Activated CD8-positive, alpha-beta memory T cell treated with anti-CD3 and anti-CD28 coated beads for 36 hours (primary cell): ENCODE measurements at regions not wholly inside any gene's neighbourhood (a gene's known extent, or its start where the extent isn't known, plus 50 kb on each side); places are given as distances from the start of the nearest gene placed in this dataset.

Source experiments
- CTCF ChIA-PET: fragments of 350-600 bp; sonication (Branson Sonifier 250); formaldehyde crosslinking; loops from one replicate; lab custom pipeline; 2021; ENCODE audit warnings: antibody characterized with exemption; lab: Charles Lee
- POLR2A ChIA-PET: fragments of 350-600 bp; sonication (Branson Sonifier 250); formaldehyde crosslinking; loops from one replicate; lab custom pipeline; 2021; ENCODE audit warnings: antibody characterized with exemption; lab: Charles Lee

GRCh38 chr7:130999926-131000325 lies 265.9 kb upstream of the KLF14 start:
- ChIA-PET CTCF (interaction anchor here (1.0 to 1.3 kb wide), 4 partner anchors 20 to 103 kb away, joined by 3 to 5 read pairs (median 3); no protein-coding TSS in a partner anchor), POLR2A (no interaction called here)

DNA sequence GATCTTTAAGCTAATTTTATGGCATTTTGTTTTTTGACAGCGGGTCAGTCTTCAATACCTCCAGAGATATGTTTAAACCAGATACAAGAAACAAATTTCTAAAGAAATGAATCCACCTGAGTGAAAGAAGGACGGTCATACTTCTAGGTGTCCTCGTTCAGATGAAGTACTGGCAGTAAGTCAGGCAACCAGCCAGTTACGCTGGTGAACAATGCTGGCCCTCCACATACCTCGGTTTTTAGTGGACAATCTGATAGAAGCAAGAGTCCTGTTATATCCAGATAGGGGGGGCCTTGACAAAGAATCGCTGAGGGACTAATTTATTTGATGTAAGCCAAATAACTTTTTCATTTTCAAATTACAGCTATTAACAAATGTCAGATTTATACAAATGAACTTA lies 266.4 kb upstream of the KLF14 start:
- ChIA-PET CTCF (interaction anchor here (1.3 kb wide), 3 partner anchors 19 to 42 kb away, joined by 3 to 5 read pairs (median 3); no protein-coding TSS in a partner anchor), POLR2A (interaction anchor here (1.1 kb wide), 1 partner anchor 106 kb away, joined by 3 read pairs; no protein-coding TSS in a partner anchor)

GRCh38 chr7:131000873-131001272 lies 266.9 kb upstream of the KLF14 start:
- ChIA-PET CTCF (interaction anchor here (0.6 to 1.6 kb wide), 5 partner anchors 12 to 536 kb away, joined by 3 to 7 read pairs (median 3); no protein-coding TSS in a partner anchor), POLR2A (interaction anchor here (1.1 kb wide), 1 partner anchor 106 kb away, joined by 3 read pairs; no protein-coding TSS in a partner anchor)

DNA sequence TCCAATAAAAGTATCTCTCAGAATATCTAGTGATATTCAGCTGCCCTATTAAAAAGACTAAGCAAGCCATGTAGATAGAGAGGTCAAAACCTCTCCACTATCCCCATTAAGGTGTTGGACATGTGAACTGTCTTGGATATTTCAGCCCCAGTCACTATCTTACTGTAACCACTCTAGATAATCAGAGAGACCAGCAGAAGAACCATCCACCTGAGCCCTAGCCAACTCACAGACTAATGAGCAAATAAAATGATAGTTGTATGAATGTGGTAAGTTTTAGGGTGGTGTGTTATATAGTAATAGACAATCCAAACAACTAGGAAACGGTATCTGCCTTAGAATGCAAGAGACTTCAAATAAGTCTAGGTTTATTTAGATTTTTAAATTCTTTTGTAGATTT lies 268.6 kb upstream of the KLF14 start:
- POLR2A ChIA-PET = interaction anchor here (0.6 to 0.7 kb wide), 2 partner anchors 47 to 58 kb away, joined by 4 to 6 read pairs; no protein-coding TSS in a partner anchor
- CTCF ChIA-PET = interaction anchor here (0.6 to 2.8 kb wide), 8 partner anchors 12 to 401 kb away, joined by 3 to 13 read pairs (median 3); no protein-coding TSS in a partner anchor

GRCh38 chr7:131003634-131004033 lies 269.6 kb upstream of the KLF14 start:
- ChIA-PET CTCF (interaction anchor here (2.8 kb wide), 1 partner anchor 21 kb away, joined by 13 read pairs; no protein-coding TSS in a partner anchor), POLR2A (no interaction called here)

- ChIA-PET POLR2A (no interaction called here), CTCF (interaction anchor here (2.8 kb wide), 1 partner anchor 22 kb away, joined by 13 read pairs; no protein-coding TSS in a partner anchor)
Observed at GRCh38 chr7:131004371-131004770, 270.4 kb upstream of the KLF14 start.

- ChIA-PET CTCF (interaction anchor here (0.7 to 3.0 kb wide), 6 partner anchors 12 to 53 kb away, joined by 3 to 11 read pairs (median 3); no protein-coding TSS in a partner anchor), POLR2A (interaction anchor here (1.2 to 4.1 kb wide), 5 partner anchors 19 to 56 kb away, joined by 3 to 43 read pairs (median 5); no protein-coding TSS in a partner anchor)
Observed at GRCh38 chr7:131007439-131008330, 273.7 kb upstream of the KLF14 start.

DNA sequence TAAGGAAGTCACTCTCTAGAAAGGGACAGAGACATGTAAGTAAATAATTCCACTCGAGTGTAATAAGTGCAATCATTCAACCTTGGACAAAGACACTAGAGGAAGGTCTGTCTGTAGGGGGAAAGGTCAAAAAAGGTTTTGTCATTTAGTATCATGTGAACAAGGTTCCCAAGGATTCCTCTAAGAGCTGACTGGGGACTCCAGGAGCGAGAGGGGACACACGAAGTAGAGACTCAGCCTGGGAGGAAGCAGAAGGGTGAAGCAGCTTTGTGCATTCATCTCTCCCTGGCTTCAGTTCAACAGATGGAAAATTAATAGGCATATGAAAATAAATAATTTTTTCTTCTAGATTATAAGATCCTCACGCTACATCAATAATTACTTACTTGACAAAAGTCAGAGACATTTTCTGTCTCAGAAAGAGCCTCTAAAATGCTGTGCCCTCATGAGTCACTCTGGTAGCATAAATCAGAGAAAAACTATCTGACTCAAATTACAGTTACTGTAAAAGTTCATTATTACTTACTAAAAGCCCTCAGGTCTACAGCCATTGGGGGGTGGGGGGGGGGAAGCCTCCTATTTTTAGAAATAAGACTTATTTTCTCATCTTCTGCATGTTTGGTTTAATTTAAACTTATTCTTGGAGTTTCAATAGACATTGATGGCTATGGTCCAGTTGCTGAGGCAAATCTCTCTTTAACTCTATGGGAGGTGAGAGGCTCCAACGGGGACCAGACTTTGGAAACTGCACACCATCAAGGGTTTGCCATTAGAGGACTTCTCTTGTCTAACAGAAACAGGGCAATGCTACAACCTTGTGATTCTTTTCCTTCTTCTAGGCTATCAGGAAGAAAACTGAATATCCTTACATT lies 275.1 kb upstream of the KLF14 start:
- POLR2A ChIA-PET = interaction anchor here (0.7 to 4.1 kb wide), 10 partner anchors 21 to 72 kb away, joined by 3 to 43 read pairs (median 5); no protein-coding TSS in a partner anchor

DNA sequence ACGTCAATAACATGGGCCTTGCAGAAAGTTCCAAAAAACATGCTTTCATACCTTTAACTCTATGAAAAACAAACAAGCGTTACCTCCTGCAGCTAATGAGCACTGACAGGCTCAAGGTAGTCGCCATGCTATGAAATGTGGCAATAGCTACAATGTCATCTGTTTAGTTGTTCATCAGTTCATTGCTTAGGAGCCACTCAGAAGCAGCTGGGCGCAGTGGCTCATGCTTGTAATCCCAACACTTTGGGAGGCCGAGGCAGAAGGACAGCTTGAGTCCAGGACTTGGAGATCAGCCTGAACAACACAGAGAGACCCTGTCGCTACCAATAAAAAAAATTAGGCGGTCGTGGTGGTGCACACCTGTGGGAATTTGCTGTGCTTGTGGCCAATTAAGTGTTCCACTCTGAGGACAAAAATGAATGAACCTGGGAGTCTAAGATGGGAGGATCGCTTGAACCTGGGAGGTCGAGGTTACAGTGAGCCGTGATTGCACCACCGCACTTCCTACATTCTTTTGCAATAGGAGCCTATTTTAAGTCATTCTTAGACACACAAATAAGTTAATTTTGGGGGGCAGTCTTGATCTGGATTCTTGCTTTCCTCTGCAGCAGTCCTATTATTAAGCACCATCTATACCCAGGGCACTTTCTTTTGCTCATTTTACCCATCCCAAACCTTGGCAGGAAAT lies 276.2 kb upstream of the KLF14 start:
- CTCF ChIA-PET = interaction anchor here (1.7 to 3.0 kb wide), 2 partner anchors 28 to 39 kb away, joined by 5 to 11 read pairs; no protein-coding TSS in a partner anchor

More for the DNA sequence above, 275.1 kb upstream of the KLF14 start:
- CTCF ChIA-PET = interaction anchor here (1.7 to 3.0 kb wide), 2 partner anchors 27 to 38 kb away, joined by 5 to 11 read pairs; no protein-coding TSS in a partner anchor

DNA sequence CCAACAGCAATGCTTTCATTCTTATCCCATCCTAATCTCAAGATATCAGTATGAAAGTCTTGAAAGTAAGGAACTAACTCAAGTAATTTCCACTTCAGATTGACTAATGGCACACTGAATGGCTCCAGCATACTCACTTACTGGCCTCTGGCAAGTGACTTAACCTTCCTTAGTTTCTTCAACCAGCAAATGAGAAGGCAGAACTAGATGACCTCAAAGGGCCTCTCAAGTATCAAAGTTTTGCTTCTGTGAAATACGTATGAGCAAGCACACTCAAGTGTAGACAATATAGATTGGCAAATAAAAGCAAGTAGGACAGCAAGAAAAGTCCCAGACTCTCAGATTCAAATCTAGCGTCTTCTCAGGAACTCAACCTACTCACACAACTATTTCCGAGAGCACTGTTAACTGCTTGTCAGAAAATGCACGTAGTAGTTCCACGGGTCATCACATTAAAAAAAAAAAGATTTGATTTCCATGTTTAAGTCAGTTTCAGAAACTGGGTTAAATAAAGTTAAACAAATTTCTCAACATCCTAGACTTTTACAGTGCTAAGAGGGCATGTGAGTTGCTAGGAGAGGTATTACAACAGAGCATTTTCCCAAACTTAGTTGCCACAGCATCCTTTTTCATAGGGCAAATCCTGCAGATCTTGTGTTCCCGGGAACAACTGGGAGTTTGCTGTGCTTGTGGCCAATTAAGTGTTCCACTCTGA lies 276.9 kb upstream of the KLF14 start:
- CTCF ChIA-PET = interaction anchor here (1.5 kb wide), 1 partner anchor 31 kb away, joined by 5 read pairs; no protein-coding TSS in a partner anchor
- POLR2A ChIA-PET = interaction anchor here (0.5 to 4.1 kb wide), 10 partner anchors 17 to 122 kb away, joined by 3 to 43 read pairs (median 6); no protein-coding TSS in a partner anchor

More for the DNA sequence above, 276.2 kb upstream of the KLF14 start:
- POLR2A ChIA-PET = interaction anchor here (0.7 to 4.1 kb wide), 8 partner anchors 22 to 70 kb away, joined by 3 to 43 read pairs (median 5); no protein-coding TSS in a partner anchor

- ChIA-PET CTCF (interaction anchor here (1.5 kb wide), 2 partner anchors 31 to 50 kb away, joined by 5 read pairs; no protein-coding TSS in a partner anchor), POLR2A (interaction anchor here (0.5 to 2.8 kb wide), 9 partner anchors 17 to 123 kb away, joined by 3 to 43 read pairs (median 4); no protein-coding TSS in a partner anchor)
Observed at GRCh38 chr7:131011432-131011742, 277.4 kb upstream of the KLF14 start.

DNA sequence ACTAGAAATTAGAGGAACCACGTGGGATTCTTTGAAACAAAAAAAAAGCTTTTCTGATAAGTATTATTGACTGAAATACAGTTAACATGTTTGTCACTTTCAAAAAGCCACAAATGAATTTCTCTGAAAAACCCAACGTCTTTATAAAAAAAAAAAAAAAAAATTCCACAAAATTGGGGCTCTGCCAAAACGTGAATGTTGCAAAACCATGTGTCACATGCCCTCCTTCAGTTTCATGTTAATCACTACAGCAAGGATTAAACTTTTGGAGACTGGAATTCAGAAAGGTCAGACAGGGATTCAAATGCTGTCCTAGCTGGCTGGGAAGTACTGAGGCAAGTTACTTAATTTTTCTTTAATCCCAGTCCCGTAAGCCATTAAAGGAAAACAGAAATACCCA lies 278.0 kb upstream of the KLF14 start:
- CTCF ChIA-PET = interaction anchor here (0.7 to 2.4 kb wide), 4 partner anchors 15 to 270 kb away, joined by 3 to 8 read pairs (median 5); no protein-coding TSS in a partner anchor
- POLR2A ChIA-PET = interaction anchor here (0.7 to 2.8 kb wide), 14 partner anchors 15 to 99 kb away, joined by 3 to 43 read pairs (median 4); no protein-coding TSS in a partner anchor

DNA sequence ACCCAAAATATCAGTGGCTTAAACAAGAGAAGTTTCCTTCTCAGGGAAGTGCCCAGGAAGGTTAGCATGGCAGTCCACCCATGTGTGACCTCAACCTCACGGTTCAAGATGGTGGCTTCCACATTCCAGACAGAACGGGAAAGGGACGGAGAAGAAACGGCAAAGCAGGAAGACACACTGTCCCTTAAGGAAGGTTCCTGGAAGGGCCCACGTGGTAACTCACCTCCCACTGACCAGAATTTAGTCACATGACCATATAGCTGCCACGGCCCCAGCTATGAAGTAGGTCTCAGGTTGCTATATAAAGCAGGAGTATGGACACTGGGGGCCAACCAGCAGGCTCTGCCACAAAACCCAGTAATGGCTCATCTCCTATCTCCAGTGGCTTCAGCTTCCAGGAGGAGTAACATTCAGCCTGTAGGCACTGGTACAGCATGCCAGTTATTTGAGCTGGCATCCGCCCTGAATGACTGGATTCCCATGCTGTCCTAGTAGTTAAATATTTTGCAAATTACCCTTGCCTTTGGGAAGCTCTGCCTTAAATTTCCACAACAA lies 278.5 kb upstream of the KLF14 start:
- POLR2A ChIA-PET = interaction anchor here (0.7 to 2.8 kb wide), 12 partner anchors 14 to 75 kb away, joined by 3 to 43 read pairs (median 4); no protein-coding TSS in a partner anchor
- CTCF ChIA-PET = interaction anchor here (1.5 to 2.4 kb wide), 3 partner anchors 14 to 51 kb away, joined by 5 to 8 read pairs (median 5); no protein-coding TSS in a partner anchor

GRCh38 chr7:131013716-131014115 lies 279.7 kb upstream of the KLF14 start:
- POLR2A ChIA-PET = interaction anchor here (0.6 to 2.8 kb wide), 3 partner anchors 10 to 87 kb away, joined by 3 to 13 read pairs (median 8); no protein-coding TSS in a partner anchor
- CTCF ChIA-PET = interaction anchor here (1.9 to 2.4 kb wide), 2 partner anchors 13 to 26 kb away, joined by 6 to 8 read pairs; no protein-coding TSS in a partner anchor

GRCh38 chr7:131014906-131015656 lies 281.1 kb upstream of the KLF14 start:
- POLR2A ChIA-PET = no interaction called here
- CTCF ChIA-PET = interaction anchor here (1.9 kb wide), 1 partner anchor 25 kb away, joined by 6 read pairs; no protein-coding TSS in a partner anchor
